MG63 (cell line): ENCODE measurements at regions not wholly inside any gene's neighbourhood (a gene's known extent, or its start where the extent isn't known, plus 50 kb on each side); places are given as distances from the start of the nearest gene placed in this dataset.
A peak's percentile ranks its signal among the peaks of the same experiment; 100 is the strongest.
"Not testable (repeated sequence)": the region's sequence is repeated elsewhere in the genome, so short reads cannot be mapped to it uniquely, and the experiment has no call there.

Experiments used
- DNase-seq: peaks from one replicate; pipeline ENCODE4 v3.0.0-alpha.2; 2020
- H3K27me3 ChIP-seq: fragments of 250-450 bp; sonication (Bioruptor Pico); 2 replicates; pipeline ENCODE4 v1.5.1; 2020; ENCODE audit warnings: mild to moderate bottlenecking, moderate library complexity
- H3K36me3 ChIP-seq: fragments of 250-450 bp; sonication (Bioruptor Pico); 2 replicates; pipeline ENCODE4 v1.5.1; 2020; ENCODE audit warnings: mild to moderate bottlenecking, moderate library complexity
- H3K4me3 ChIP-seq: fragments of 250-450 bp; sonication (Bioruptor Pico); 2 replicates; pipeline ENCODE4 v1.5.1; 2020; ENCODE audit warnings: mild to moderate bottlenecking, moderate library complexity
- H3K9me3 ChIP-seq: fragments of 250-450 bp; sonication (Bioruptor Pico); 2 replicates; pipeline ENCODE4 v1.5.1; 2020; ENCODE audit warnings: mild to moderate bottlenecking, moderate library complexity

- not testable (repeated sequence) for H3K36me3 ChIP-seq, DNase-seq, H3K27me3 ChIP-seq, H3K4me3 ChIP-seq, H3K9me3 ChIP-seq
These were observed 166.0 kb downstream of the FOXD4L6 start for GRCh38 chr9:40962461-40962860.

- H3K9me3 ChIP-seq, H3K36me3 ChIP-seq, H3K4me3 ChIP-seq, H3K27me3 ChIP-seq: not testable (repeated sequence)
- peak; percentile 15 for DNase-seq
These were observed 176.5 kb downstream of the FOXD4L6 start for GRCh38 chr9:40951876-40952494.

GRCh38 chr9:40946228-40946627, 182.3 kb downstream of the FOXD4L6 start:
- not testable (repeated sequence) for H3K4me3 ChIP-seq, DNase-seq, H3K9me3 ChIP-seq, H3K27me3 ChIP-seq, H3K36me3 ChIP-seq

- not testable (repeated sequence) for H3K9me3 ChIP-seq, DNase-seq, H3K36me3 ChIP-seq, H3K27me3 ChIP-seq, H3K4me3 ChIP-seq
These were observed 185.8 kb downstream of the FOXD4L6 start for GRCh38 chr9:40942730-40943129.

- H3K36me3 ChIP-seq, DNase-seq: not testable (repeated sequence)
These were observed 188.6 kb downstream of the FOXD4L6 start for GRCh38 chr9:40939888-40940209.

GRCh38 chr9:40939201-40939887, 189.1 kb downstream of the FOXD4L6 start:
- DNase-seq, H3K9me3 ChIP-seq, H3K36me3 ChIP-seq, H3K27me3 ChIP-seq, H3K4me3 ChIP-seq: not testable (repeated sequence)

More at GRCh38 chr9:40939888-40940209, 188.6 kb downstream of the FOXD4L6 start:
- not testable (repeated sequence) for H3K9me3 ChIP-seq, H3K27me3 ChIP-seq, H3K4me3 ChIP-seq

- Histone ChIP-seq H3K27me3 (no peaks in the 10 kb centered on the region), H3K9me3 (no peaks in the 10 kb centered on the region), H3K36me3 (no peaks in the 10 kb centered on the region), H3K4me3 (no peak overlapping the region)
- no peak for DNase-seq
These were observed 193.1 kb downstream of the FOXD4L6 start for GRCh38 chr9:40935336-40935735.

- not testable (repeated sequence) for H3K36me3 ChIP-seq, DNase-seq, H3K27me3 ChIP-seq
These were observed 194.0 kb downstream of the FOXD4L6 start for GRCh38 chr9:40934480-40934879.

GRCh38 chr9:40930426-40930825, 198.1 kb downstream of the FOXD4L6 start:
- not testable (repeated sequence) for DNase-seq, H3K36me3 ChIP-seq, H3K27me3 ChIP-seq, H3K4me3 ChIP-seq, H3K9me3 ChIP-seq

More at GRCh38 chr9:40934480-40934879, 194.0 kb downstream of the FOXD4L6 start:
- not testable (repeated sequence) for H3K9me3 ChIP-seq, H3K4me3 ChIP-seq

GRCh38 chr9:40929488-40929845, 199.0 kb downstream of the FOXD4L6 start:
- not testable (repeated sequence) for DNase-seq, H3K9me3 ChIP-seq, H3K36me3 ChIP-seq, H3K4me3 ChIP-seq
- H3K27me3 ChIP-seq = peaks cover 13% of the 10 kb centered on the region

- H3K27me3 ChIP-seq = peaks cover 16% of the 10 kb centered on the region
- H3K36me3 ChIP-seq = no peaks in the 10 kb centered on the region
- DNase-seq = no peak
- no peak overlapping the region for H3K4me3 ChIP-seq
- no peaks in the 10 kb centered on the region for H3K9me3 ChIP-seq
These were observed 199.5 kb downstream of the FOXD4L6 start for GRCh38 chr9:40928803-40929487.

GRCh38 chr9:40927851-40928802, 200.4 kb downstream of the FOXD4L6 start:
- H3K36me3 ChIP-seq = no peaks in the 10 kb centered on the region
- peaks cover 18% of the 10 kb centered on the region for H3K27me3 ChIP-seq
- no peaks in the 10 kb centered on the region for H3K9me3 ChIP-seq
- H3K4me3 ChIP-seq = no peak overlapping the region
- no peak for DNase-seq

- peaks cover 20% of the 10 kb centered on the region for H3K27me3 ChIP-seq
- H3K9me3 ChIP-seq = no peaks in the 10 kb centered on the region
- H3K36me3 ChIP-seq = no peaks in the 10 kb centered on the region
- no peak for DNase-seq
- no peak overlapping the region for H3K4me3 ChIP-seq
These were observed 201.2 kb downstream of the FOXD4L6 start for GRCh38 chr9:40927260-40927631.

- no peak overlapping the region for H3K4me3 ChIP-seq
- DNase-seq = no peak
- peaks cover 20% of the 10 kb centered on the region for H3K27me3 ChIP-seq
- no peaks in the 10 kb centered on the region for H3K9me3 ChIP-seq
- H3K36me3 ChIP-seq = no peaks in the 10 kb centered on the region
These were observed 201.8 kb downstream of the FOXD4L6 start for GRCh38 chr9:40926404-40927259.

- no peak for DNase-seq
- Histone ChIP-seq H3K9me3 (no peaks in the 10 kb centered on the region), H3K27me3 (peaks cover 20% of the 10 kb centered on the region), H3K36me3 (no peaks in the 10 kb centered on the region), H3K4me3 (no peak overlapping the region)
These were observed 203.3 kb downstream of the FOXD4L6 start for GRCh38 chr9:40925149-40925548.

- not testable (repeated sequence) for H3K27me3 ChIP-seq, H3K4me3 ChIP-seq, H3K36me3 ChIP-seq, DNase-seq, H3K9me3 ChIP-seq
These were observed 212.1 kb downstream of the FOXD4L6 start for GRCh38 chr9:40916399-40916783.
